ENCODE measurements at regions not wholly inside any gene's neighbourhood (a gene's known extent, or its start where the extent isn't known, plus 50 kb on each side); places are given as distances from the start of the nearest gene placed in this dataset.

GRCh38 chr11:122345586-122345985 is 229.6 kb upstream of the BLID start:
- FAIRE-seq (no peak), DNase-seq (ENCODE audit: insufficient read length, low spot score) (no peak)
- TF ChIP-seq PAX5 (IDR thresholded peaks at IDR 0.05; ENCODE audit: insufficient read depth, low read length, severe bottlenecking) (no peak), POLR2A (IDR thresholded peaks at IDR 0.05; ENCODE audit: low read depth, low read length) (no peak), SPI1 (IDR thresholded peaks at IDR 0.05; ENCODE audit: low read depth, low read length) (no peak), POU2F2 (IDR thresholded peaks at IDR 0.05; ENCODE audit: low read depth, low read length) (no peak)

GRCh38 chr11:122344215-122344614 is 228.2 kb upstream of the BLID start:
- FAIRE-seq (no peak), DNase-seq (ENCODE audit: insufficient read length, low spot score) (no peak)
- no peak for TF ChIP-seq PAX5 (IDR thresholded peaks at IDR 0.05; ENCODE audit: insufficient read depth, low read length, severe bottlenecking)
- TF ChIP-seq SPI1 (IDR thresholded peaks at IDR 0.05; ENCODE audit: low read depth, low read length) = no peak
- no peak for TF ChIP-seq POLR2AphosphoS5 (IDR thresholded peaks at IDR 0.05; ENCODE audit: low read depth, low read length)
- no peak for TF ChIP-seq TAF1 (IDR thresholded peaks at IDR 0.05; ENCODE audit: low read depth, low read length)
- no peak for TF ChIP-seq POU2F2 (IDR thresholded peaks at IDR 0.05; ENCODE audit: low read depth, low read length)
- no peak for TF ChIP-seq POLR2A (IDR thresholded peaks at IDR 0.05; ENCODE audit: low read depth, low read length)

GRCh38 chr11:122343210-122343609 is 227.2 kb upstream of the BLID start:
- FAIRE-seq (no peak), DNase-seq (ENCODE audit: insufficient read length, low spot score) (no peak)
- TF ChIP-seq PAX5 (IDR thresholded peaks at IDR 0.05; ENCODE audit: insufficient read depth, low read length, severe bottlenecking) (no peak), POU2F2 (IDR thresholded peaks at IDR 0.05; ENCODE audit: low read depth, low read length) (no peak), POLR2A (IDR thresholded peaks at IDR 0.05; ENCODE audit: low read depth, low read length) (no peak), POLR2AphosphoS5 (IDR thresholded peaks at IDR 0.05; ENCODE audit: low read depth, low read length) (no peak), SPI1 (IDR thresholded peaks at IDR 0.05; ENCODE audit: low read depth, low read length) (no peak), TAF1 (IDR thresholded peaks at IDR 0.05; ENCODE audit: low read depth, low read length) (no peak)

GRCh38 chr11:122342089-122342744 is 226.2 kb upstream of the BLID start:
- no peak for DNase-seq (ENCODE audit: insufficient read length, low spot score)
- no peak for FAIRE-seq
- TF ChIP-seq SPI1 (IDR thresholded peaks at IDR 0.05; ENCODE audit: low read depth, low read length) (peak; percentile 71), POLR2A (IDR thresholded peaks at IDR 0.05; ENCODE audit: low read depth, low read length) (no peak)

- DNase-seq (ENCODE audit: insufficient read length, low spot score) (no peak), FAIRE-seq (no peak)
- TF ChIP-seq SPI1 (IDR thresholded peaks at IDR 0.05; ENCODE audit: low read depth, low read length) (no peak), PAX5 (IDR thresholded peaks at IDR 0.05; ENCODE audit: insufficient read depth, low read length, severe bottlenecking) (no peak), POLR2A (IDR thresholded peaks at IDR 0.05; ENCODE audit: low read depth, low read length) (no peak), POLR2AphosphoS5 (IDR thresholded peaks at IDR 0.05; ENCODE audit: low read depth, low read length) (no peak), POU2F2 (IDR thresholded peaks at IDR 0.05; ENCODE audit: low read depth, low read length) (no peak), TAF1 (IDR thresholded peaks at IDR 0.05; ENCODE audit: low read depth, low read length) (no peak)
Observed at GRCh38 chr11:122341477-122341876, 225.5 kb upstream of the BLID start.

GRCh38 chr11:122340607-122341290 is 224.7 kb upstream of the BLID start:
- DNase-seq (ENCODE audit: insufficient read length, low spot score) = no peak
- FAIRE-seq = no peak
- TF ChIP-seq POLR2A (IDR thresholded peaks at IDR 0.05; ENCODE audit: low read depth, low read length) = no peak
- no peak for TF ChIP-seq SPI1 (IDR thresholded peaks at IDR 0.05; ENCODE audit: low read depth, low read length)
- TF ChIP-seq PAX5 (IDR thresholded peaks at IDR 0.05; ENCODE audit: insufficient read depth, low read length, severe bottlenecking) = no peak
- no peak for TF ChIP-seq POLR2AphosphoS5 (IDR thresholded peaks at IDR 0.05; ENCODE audit: low read depth, low read length)
- no peak for TF ChIP-seq POU2F2 (IDR thresholded peaks at IDR 0.05; ENCODE audit: low read depth, low read length)
- no peak for TF ChIP-seq TAF1 (IDR thresholded peaks at IDR 0.05; ENCODE audit: low read depth, low read length)

GRCh38 chr11:122339436-122340060 is 223.5 kb upstream of the BLID start:
- no peak for FAIRE-seq
- TF ChIP-seq POU2F2 (IDR thresholded peaks at IDR 0.05; ENCODE audit: low read depth, low read length) = no peak
- no peak for TF ChIP-seq PAX5 (IDR thresholded peaks at IDR 0.05; ENCODE audit: insufficient read depth, low read length, severe bottlenecking)
- no peak for TF ChIP-seq TAF1 (IDR thresholded peaks at IDR 0.05; ENCODE audit: low read depth, low read length)
- no peak for TF ChIP-seq SPI1 (IDR thresholded peaks at IDR 0.05; ENCODE audit: low read depth, low read length)
- no peak for TF ChIP-seq POLR2A (IDR thresholded peaks at IDR 0.05; ENCODE audit: low read depth, low read length)
- no peak for TF ChIP-seq POLR2AphosphoS5 (IDR thresholded peaks at IDR 0.05; ENCODE audit: low read depth, low read length)
- DNase-seq (ENCODE audit: insufficient read length, low spot score) = no peak

- DNase-seq (ENCODE audit: insufficient read length, low spot score) (no peak), FAIRE-seq (no peak)
- TF ChIP-seq POLR2AphosphoS5 (IDR thresholded peaks at IDR 0.05; ENCODE audit: low read depth, low read length) = no peak
- TF ChIP-seq PAX5 (IDR thresholded peaks at IDR 0.05; ENCODE audit: insufficient read depth, low read length, severe bottlenecking) = no peak
- TF ChIP-seq TAF1 (IDR thresholded peaks at IDR 0.05; ENCODE audit: low read depth, low read length) = no peak
- no peak for TF ChIP-seq SPI1 (IDR thresholded peaks at IDR 0.05; ENCODE audit: low read depth, low read length)
- no peak for TF ChIP-seq POLR2A (IDR thresholded peaks at IDR 0.05; ENCODE audit: low read depth, low read length)
- TF ChIP-seq POU2F2 (IDR thresholded peaks at IDR 0.05; ENCODE audit: low read depth, low read length) = no peak
Observed at GRCh38 chr11:122337704-122338103, 221.7 kb upstream of the BLID start.

- TF ChIP-seq POU2F2 (IDR thresholded peaks at IDR 0.05; ENCODE audit: low read depth, low read length) (no peak), POLR2A (IDR thresholded peaks at IDR 0.05; ENCODE audit: low read depth, low read length) (no peak), POLR2AphosphoS5 (IDR thresholded peaks at IDR 0.05; ENCODE audit: low read depth, low read length) (no peak), TAF1 (IDR thresholded peaks at IDR 0.05; ENCODE audit: low read depth, low read length) (no peak), SPI1 (IDR thresholded peaks at IDR 0.05; ENCODE audit: low read depth, low read length) (no peak), PAX5 (IDR thresholded peaks at IDR 0.05; ENCODE audit: insufficient read depth, low read length, severe bottlenecking) (no peak)
- DNase-seq (ENCODE audit: insufficient read length, low spot score) (no peak), FAIRE-seq (no peak)
Observed at GRCh38 chr11:122337241-122337640, 221.2 kb upstream of the BLID start.

All from GM12891 (cell line).